Upper lobe of left lung (tissue), 6 donors: ENCODE measurements at regions not wholly inside any gene's neighbourhood (a gene's known extent, or its start where the extent isn't known, plus 50 kb on each side); places are given as distances from the start of the nearest gene placed in this dataset.

Source experiments
- ATAC-seq, 2 donors: fragments of 200-7000 bp; cut with Tn5 transposase; one replicate each; pipeline ENCODE4 v1.9.1; 2022; ENCODE audit warnings: mild to moderate bottlenecking in 2 of 2, moderate library complexity in 2 of 2; ENCODE audit not compliant: low FRiP score in 2 of 2
- DNase-seq, 2 donors: peaks; one replicate each; pipeline ENCODE4 v3.0.0-alpha.2; 2019 to 2020
- H3K27ac ChIP-seq, 4 donors: fragments of 200-600 bp; sonication (generic); one replicate each; pipeline ENCODE4 v1.5.1; 2016 to 2019
- H3K27me3 ChIP-seq, 4 donors: fragments of 200-600 bp; sonication (generic); one replicate each; pipeline ENCODE4 v1.5.1; 2017 to 2019
- H3K36me3 ChIP-seq, 4 donors: fragments of 200-600 bp; sonication (generic); one replicate each; pipeline ENCODE4 v1.5.1; 2016 to 2019
- H3K4me1 ChIP-seq, 4 donors: fragments of 200-600 bp; sonication (generic); one replicate each; pipeline ENCODE4 v1.5.1; 2018 to 2019
- H3K4me3 ChIP-seq, 4 donors: fragments of 200-600 bp; sonication (generic); one replicate each; pipeline ENCODE4 v1.5.1; 2017 to 2019; ENCODE audit warnings: mild to moderate bottlenecking in 2 of 4, moderate library complexity in 1 of 4
- H3K9me3 ChIP-seq, 4 donors: fragments of 200-600 bp; sonication (generic); one replicate each; pipeline ENCODE4 v1.5.1; 2018 to 2019
- EP300 ChIP-seq, 4 donors: sonication (generic); formaldehyde crosslinking; IDR thresholded peaks; one replicate each; pipeline ENCODE4 v1.5.1; 2017; ENCODE audit warnings: antibody characterized with exemption in 4 of 4, control low read depth in 2 of 4
- POLR2A ChIP-seq, 4 donors: fragments of 450-650 bp; IDR thresholded peaks; one replicate each; pipeline ENCODE4 v1.5.1; 2016 to 2017; ENCODE audit warnings: antibody characterized with exemption in 4 of 4, mild to moderate bottlenecking in 2 of 4
- POLR2AphosphoS5 ChIP-seq, 2 donors: sonication (generic); formaldehyde crosslinking; IDR thresholded peaks; one replicate each; pipeline ENCODE4 v1.5.1; 2017; ENCODE audit warnings: antibody characterized with exemption in 2 of 2
- WGBS, 2 donors: methylation state at CpG; one replicate each; pipeline ENCODE4 v1.1.5; 2017 to 2018; 5-methylcytosine and 5-hydroxymethylcytosine counted together
- TF ChIP-seq, protein P1 (sequence below), 6 experiments: fragments of 450-650 bp in 4 of 6; fragments of 200-600 bp in 2 of 6; sonication (generic) in 2 of 6; IDR thresholded peaks; one replicate each; pipeline ENCODE4 v1.5.1; 2016 to 2019; ENCODE audit warnings: antibody characterized with exemption in 6 of 6
- donor health status: DM: no; HTN: no; CAD: no; lungs with moderate emphysema.
- donor health status: DM: no; HTN: yes; CAD: no; lungs with severe emphysema.

DNA sequence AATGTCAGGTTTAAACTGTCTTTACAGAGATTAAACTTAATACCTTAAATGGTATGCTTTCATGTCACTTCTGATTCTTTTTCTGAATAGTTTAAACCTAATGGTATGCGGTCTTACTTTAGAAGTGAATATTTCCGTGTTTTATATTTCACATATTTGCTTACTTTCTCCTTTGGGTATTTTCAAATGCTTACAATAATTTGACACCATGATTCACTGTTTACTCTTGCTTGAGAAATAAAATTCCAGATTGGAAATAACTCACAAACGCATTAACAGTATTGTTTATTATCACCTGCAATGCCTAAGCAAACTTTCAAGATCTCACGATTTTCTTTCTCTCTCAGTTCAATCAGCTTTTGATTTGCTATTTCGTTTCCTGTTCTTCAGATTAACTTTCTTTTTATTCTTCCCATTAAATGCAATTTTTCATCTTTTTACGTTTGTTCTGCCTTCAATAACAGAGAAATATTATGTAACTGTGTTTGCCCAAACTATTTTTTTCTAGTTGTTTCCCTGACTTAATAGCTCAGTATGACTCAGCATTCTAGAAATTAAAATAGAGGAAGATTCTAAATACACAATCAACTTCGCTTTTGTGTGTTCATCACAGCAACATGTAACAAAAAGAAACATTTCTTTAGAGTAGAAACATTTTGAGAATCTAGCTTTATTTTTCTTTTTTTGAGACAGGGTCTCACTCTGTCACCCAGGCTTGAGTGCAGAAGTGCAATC is 955.5 kb upstream of the PRKX start:
- no peak for ATAC-seq
- no peaks in the 10 kb centered on the region for H3K9me3 ChIP-seq
- no peaks in the 10 kb centered on the region for H3K36me3 ChIP-seq
- no peak overlapping the region for H3K27ac ChIP-seq
- no peak for DNase-seq
- TF ChIP-seq, protein P1, sequence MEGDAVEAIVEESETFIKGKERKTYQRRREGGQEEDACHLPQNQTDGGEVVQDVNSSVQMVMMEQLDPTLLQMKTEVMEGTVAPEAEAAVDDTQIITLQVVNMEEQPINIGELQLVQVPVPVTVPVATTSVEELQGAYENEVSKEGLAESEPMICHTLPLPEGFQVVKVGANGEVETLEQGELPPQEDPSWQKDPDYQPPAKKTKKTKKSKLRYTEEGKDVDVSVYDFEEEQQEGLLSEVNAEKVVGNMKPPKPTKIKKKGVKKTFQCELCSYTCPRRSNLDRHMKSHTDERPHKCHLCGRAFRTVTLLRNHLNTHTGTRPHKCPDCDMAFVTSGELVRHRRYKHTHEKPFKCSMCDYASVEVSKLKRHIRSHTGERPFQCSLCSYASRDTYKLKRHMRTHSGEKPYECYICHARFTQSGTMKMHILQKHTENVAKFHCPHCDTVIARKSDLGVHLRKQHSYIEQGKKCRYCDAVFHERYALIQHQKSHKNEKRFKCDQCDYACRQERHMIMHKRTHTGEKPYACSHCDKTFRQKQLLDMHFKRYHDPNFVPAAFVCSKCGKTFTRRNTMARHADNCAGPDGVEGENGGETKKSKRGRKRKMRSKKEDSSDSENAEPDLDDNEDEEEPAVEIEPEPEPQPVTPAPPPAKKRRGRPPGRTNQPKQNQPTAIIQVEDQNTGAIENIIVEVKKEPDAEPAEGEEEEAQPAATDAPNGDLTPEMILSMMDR (IDR thresholded peaks at IDR 0.05), result no peak
- TF ChIP-seq POLR2A (IDR thresholded peaks at IDR 0.05) (no peak), EP300 (IDR thresholded peaks at IDR 0.05) (no peak), POLR2AphosphoS5 (IDR thresholded peaks at IDR 0.05) (no peak)
- 70 to 71% methylated on average over 7 of the region's 7 CpGs for WGBS, 2 donors
- no peaks in the 10 kb centered on the region for H3K27me3 ChIP-seq
- no peak overlapping the region for H3K4me3 ChIP-seq
- H3K4me1 ChIP-seq, result no peaks in the 10 kb centered on the region

DNA sequence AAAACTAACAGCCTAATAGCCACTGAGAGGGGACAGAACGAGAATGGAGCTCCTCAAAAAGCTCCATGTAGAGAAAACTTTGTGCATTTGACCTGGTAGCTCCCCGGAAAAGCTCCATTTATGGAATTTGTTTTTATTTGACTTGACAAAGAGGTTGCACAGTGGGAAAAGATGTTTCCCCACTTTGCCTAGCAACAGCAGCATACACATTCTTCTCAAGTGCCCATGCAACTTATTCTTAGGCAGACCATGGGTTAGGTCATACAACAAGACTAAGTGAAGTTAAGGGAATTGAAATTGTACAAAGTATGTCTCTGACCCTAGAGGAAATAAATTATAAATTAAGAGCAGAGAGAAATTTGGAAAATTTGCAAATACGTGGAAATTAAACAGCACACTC is 949.6 kb upstream of the PRKX start:
- no peaks in the 10 kb centered on the region for H3K4me1 ChIP-seq
- H3K36me3 ChIP-seq, result no peaks in the 10 kb centered on the region
- no peak for TF ChIP-seq POLR2A (IDR thresholded peaks at IDR 0.05)
- no peak for TF ChIP-seq EP300 (IDR thresholded peaks at IDR 0.05)
- TF ChIP-seq POLR2AphosphoS5 (IDR thresholded peaks at IDR 0.05), result no peak
- TF ChIP-seq, protein P1 (IDR thresholded peaks at IDR 0.05), result no peak
- H3K27ac ChIP-seq, result no peak overlapping the region
- no peak overlapping the region for H3K4me3 ChIP-seq
- 76 to 78% methylated on average over 3 of the region's 3 CpGs for WGBS, 2 donors
- no peaks in the 10 kb centered on the region for H3K27me3 ChIP-seq
- ATAC-seq (no peak), DNase-seq (no peak)
- no peaks in the 10 kb centered on the region for H3K9me3 ChIP-seq

DNA sequence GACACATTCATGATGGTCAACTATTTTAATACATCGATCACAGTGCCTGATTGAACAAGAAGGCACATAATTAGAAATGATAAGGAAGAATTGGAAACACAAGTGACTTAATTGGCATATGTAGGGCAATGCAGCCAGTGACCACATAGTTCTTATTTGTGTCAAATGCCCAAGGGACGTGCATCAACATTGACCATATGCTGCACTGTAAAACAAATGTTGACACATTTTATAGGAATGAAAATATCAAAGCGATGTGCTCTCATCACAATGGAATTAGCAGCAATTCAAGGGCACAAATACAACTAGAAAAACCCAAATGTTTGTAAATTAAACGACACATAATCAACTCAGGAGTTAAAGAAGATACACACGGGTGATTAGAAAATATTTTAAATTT is 948.3 kb upstream of the PRKX start:
- H3K9me3 ChIP-seq, result no peaks in the 10 kb centered on the region
- no peak for ATAC-seq
- no peaks in the 10 kb centered on the region for H3K36me3 ChIP-seq
- no peak overlapping the region for H3K27ac ChIP-seq
- no peak overlapping the region for H3K4me3 ChIP-seq
- no peak for TF ChIP-seq POLR2AphosphoS5 (IDR thresholded peaks at IDR 0.05)
- no peak for TF ChIP-seq POLR2A (IDR thresholded peaks at IDR 0.05)
- TF ChIP-seq, protein P1 (IDR thresholded peaks at IDR 0.05), result no peak
- TF ChIP-seq EP300 (IDR thresholded peaks at IDR 0.05), result no peak
- H3K27me3 ChIP-seq, result no peaks in the 10 kb centered on the region
- no peak for DNase-seq
- WGBS, 2 donors, result 89 to 94% methylated on average over 5 of the region's 5 CpGs
- no peaks in the 10 kb centered on the region for H3K4me1 ChIP-seq

DNA sequence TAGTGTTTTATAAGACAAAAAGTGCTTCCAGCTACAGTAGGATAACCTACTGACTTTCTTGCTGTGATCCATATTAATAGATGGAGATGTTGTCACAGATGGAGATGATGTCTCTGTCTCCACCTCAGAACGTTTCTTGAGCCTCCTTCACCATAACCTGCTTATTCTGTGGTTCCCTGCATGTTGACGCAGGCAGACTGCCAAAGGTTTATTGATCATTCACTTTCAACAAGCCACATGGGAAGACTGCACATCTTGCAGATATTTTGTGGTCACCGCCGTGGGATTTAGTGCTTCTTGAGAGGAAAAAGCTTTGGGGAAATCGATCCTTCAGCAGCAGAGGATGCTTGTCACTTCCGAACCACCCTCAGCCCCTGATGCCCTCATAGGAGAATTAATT is 943.0 kb upstream of the PRKX start:
- no peaks in the 10 kb centered on the region for H3K4me1 ChIP-seq
- H3K36me3 ChIP-seq, result no peaks in the 10 kb centered on the region
- TF ChIP-seq POLR2A (IDR thresholded peaks at IDR 0.05), result no peak
- no peak for TF ChIP-seq POLR2AphosphoS5 (IDR thresholded peaks at IDR 0.05)
- no peak for TF ChIP-seq EP300 (IDR thresholded peaks at IDR 0.05)
- TF ChIP-seq, protein P1 (IDR thresholded peaks at IDR 0.05), result no peak
- ATAC-seq, result no peak
- no peak for DNase-seq
- H3K4me3 ChIP-seq, result no peak overlapping the region
- H3K27me3 ChIP-seq, result no peaks in the 10 kb centered on the region
- no peak overlapping the region for H3K27ac ChIP-seq
- H3K9me3 ChIP-seq, result no peaks in the 10 kb centered on the region
- WGBS, 2 donors, result 64 to 73% methylated on average over 3 to 6 of the region's 6 CpGs

DNA sequence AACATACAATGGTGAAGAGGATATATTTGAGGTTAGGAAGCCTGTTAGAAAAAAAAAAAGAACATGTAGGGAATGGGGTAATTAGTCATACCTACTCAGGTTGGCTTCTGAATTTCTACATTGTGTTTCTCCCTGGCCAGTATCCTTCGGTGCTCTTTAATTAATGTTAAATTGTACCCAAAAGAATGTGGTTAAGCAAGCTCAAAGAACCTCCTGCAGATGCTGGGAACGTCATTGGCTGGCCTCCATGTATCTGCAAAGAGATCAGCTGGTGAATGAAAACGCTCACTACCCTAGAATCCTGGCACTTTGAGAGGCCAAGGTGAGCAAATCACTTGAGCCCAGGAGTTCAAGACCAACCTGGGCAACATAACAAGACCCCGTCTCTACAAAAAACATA is 942.3 kb upstream of the PRKX start:
- TF ChIP-seq POLR2AphosphoS5 (IDR thresholded peaks at IDR 0.05) (no peak), EP300 (IDR thresholded peaks at IDR 0.05) (no peak), POLR2A (IDR thresholded peaks at IDR 0.05) (no peak)
- TF ChIP-seq, protein P1 (IDR thresholded peaks at IDR 0.05), result no peak
- no peaks in the 10 kb centered on the region for H3K4me1 ChIP-seq
- no peaks in the 10 kb centered on the region for H3K9me3 ChIP-seq
- no peaks in the 10 kb centered on the region for H3K27me3 ChIP-seq
- WGBS, 2 donors, result 53 to 59% methylated on average over 1 to 4 of the region's 4 CpGs
- no peak overlapping the region for H3K4me3 ChIP-seq
- H3K27ac ChIP-seq, result no peak overlapping the region
- H3K36me3 ChIP-seq, result no peaks in the 10 kb centered on the region
- no peak for ATAC-seq
- no peak for DNase-seq
